ENCODE measurements at regions not wholly inside any gene's neighbourhood (a gene's known extent, or its start where the extent isn't known, plus 50 kb on each side); places are given as distances from the start of the nearest gene placed in this dataset.

DNA sequence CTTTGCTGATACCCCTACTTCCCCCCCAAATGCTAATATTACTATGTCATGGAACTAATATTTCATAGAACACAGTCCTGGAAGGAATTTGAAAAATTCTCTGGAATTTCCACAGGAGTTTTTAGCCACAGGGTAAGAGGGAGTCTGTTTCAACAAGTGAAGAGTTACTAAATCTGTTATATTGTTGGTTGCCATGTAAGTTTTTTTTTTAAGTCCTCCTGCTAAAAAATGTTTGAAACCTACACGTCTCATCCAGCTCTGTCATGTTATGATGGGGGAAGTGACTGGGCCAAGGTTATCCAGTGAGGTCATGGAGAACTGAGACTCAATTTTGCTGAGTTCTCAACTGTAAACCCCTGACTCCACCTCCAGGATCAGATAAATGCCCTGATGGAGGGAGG lies 60.8 kb upstream of the USP24 start:
- no peak overlapping the region for H3K4me3 Mint-ChIP-seq (ENCODE audit: unreplicated experiment)
- no peaks in the 10 kb centered on the region for H3K9me3 Mint-ChIP-seq (ENCODE audit: low read depth)
- no peaks in the 10 kb centered on the region for H3K36me3 Mint-ChIP-seq (ENCODE audit: low read depth)
- peaks cover 40% of the 10 kb centered on the region for H3K4me1 Mint-ChIP-seq (ENCODE audit: low read depth)
- H3K27me3 Mint-ChIP-seq (ENCODE audit: low read depth): no peaks in the 10 kb centered on the region
- no peak for DNase-seq (ENCODE audit: low spot score)
- H3K27ac Mint-ChIP-seq (ENCODE audit: unreplicated experiment): peak overlapping the region; percentile 90
- TF ChIP-seq, protein P1, sequence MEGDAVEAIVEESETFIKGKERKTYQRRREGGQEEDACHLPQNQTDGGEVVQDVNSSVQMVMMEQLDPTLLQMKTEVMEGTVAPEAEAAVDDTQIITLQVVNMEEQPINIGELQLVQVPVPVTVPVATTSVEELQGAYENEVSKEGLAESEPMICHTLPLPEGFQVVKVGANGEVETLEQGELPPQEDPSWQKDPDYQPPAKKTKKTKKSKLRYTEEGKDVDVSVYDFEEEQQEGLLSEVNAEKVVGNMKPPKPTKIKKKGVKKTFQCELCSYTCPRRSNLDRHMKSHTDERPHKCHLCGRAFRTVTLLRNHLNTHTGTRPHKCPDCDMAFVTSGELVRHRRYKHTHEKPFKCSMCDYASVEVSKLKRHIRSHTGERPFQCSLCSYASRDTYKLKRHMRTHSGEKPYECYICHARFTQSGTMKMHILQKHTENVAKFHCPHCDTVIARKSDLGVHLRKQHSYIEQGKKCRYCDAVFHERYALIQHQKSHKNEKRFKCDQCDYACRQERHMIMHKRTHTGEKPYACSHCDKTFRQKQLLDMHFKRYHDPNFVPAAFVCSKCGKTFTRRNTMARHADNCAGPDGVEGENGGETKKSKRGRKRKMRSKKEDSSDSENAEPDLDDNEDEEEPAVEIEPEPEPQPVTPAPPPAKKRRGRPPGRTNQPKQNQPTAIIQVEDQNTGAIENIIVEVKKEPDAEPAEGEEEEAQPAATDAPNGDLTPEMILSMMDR (IDR thresholded peaks at IDR 0.05): no peak

DNA sequence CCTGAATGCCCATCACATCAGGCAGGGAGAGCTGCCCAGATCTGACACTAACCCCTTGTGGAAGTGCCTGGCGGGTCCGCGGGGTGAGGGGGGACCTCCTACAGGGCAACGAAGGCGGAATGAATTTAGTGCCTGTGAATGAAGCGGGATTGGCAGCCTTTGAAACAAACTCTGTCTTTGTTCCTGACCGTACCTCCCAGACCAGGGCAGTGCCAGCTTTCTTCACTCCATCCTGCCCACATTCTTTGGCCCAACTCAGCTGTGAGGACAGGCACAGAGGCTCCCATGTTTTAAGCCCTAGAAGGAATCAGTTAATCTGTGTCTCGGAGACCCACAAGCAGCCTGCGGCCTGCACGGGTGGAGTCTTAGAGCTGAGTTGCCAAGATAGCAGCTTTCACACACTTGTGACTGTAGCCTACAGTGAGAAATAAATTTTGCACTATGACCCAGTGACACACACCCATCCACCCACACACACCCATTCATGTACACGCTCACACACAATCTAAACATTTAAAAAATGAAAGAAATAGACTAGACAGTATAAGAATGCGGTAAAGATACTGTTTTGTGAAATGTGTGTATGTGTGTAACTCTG lies 60.1 kb upstream of the USP24 start:
- TF ChIP-seq, protein P1 (IDR thresholded peaks at IDR 0.05): no peak
- Mint-ChIP-seq H3K27me3 (ENCODE audit: low read depth) (no peaks in the 10 kb centered on the region), H3K9me3 (ENCODE audit: low read depth) (no peaks in the 10 kb centered on the region), H3K4me3 (ENCODE audit: unreplicated experiment) (no peak overlapping the region), H3K36me3 (ENCODE audit: low read depth) (no peaks in the 10 kb centered on the region), H3K4me1 (ENCODE audit: low read depth) (peaks cover 40% of the 10 kb centered on the region), H3K27ac (ENCODE audit: unreplicated experiment) (peak overlapping the region; percentile 90)
- no peak for DNase-seq (ENCODE audit: low spot score)

DNA sequence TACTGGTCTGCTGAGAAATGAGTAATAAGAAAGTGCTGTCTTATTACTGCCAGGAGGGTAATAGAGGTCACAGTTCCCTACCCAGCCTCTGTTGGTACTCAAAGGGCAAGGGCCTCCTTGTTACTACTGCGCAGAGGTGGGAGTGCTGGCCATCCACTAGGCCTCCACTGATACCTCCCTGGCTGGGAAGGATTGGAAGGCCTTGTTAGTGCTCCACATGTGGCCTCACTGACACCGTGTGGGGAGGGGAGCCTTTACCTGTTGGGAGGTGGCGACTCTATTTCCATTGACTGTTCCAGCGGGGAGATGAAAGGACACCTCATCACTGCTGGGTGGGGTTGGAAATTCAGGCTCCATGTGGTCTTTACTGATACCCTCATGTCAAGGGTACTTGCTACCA lies 57.8 kb upstream of the USP24 start:
- H3K27ac Mint-ChIP-seq (ENCODE audit: unreplicated experiment): no peak overlapping the region
- peaks cover 40% of the 10 kb centered on the region for H3K4me1 Mint-ChIP-seq (ENCODE audit: low read depth)
- no peak for DNase-seq (ENCODE audit: low spot score)
- peaks cover 4% of the 10 kb centered on the region for H3K9me3 Mint-ChIP-seq (ENCODE audit: low read depth)
- no peaks in the 10 kb centered on the region for H3K27me3 Mint-ChIP-seq (ENCODE audit: low read depth)
- TF ChIP-seq, protein P1 (IDR thresholded peaks at IDR 0.05): no peak
- no peak overlapping the region for H3K4me3 Mint-ChIP-seq (ENCODE audit: unreplicated experiment)
- H3K36me3 Mint-ChIP-seq (ENCODE audit: low read depth): peaks cover 5% of the 10 kb centered on the region

All from chondrocyte (in vitro differentiated cells).